GM04503 (cell line): ENCODE measurements at regions not wholly inside any gene's neighbourhood (a gene's known extent, or its start where the extent isn't known, plus 50 kb on each side); places are given as distances from the start of the nearest gene placed in this dataset.
"Not testable (repeated sequence)": the region's sequence is repeated elsewhere in the genome, so short reads cannot be mapped to it uniquely, and the experiment has no call there.

Experiments
- DNase-seq: peaks from one replicate; pipeline ENCODE4 v3.0.0-alpha.2; 2012; ENCODE audit warnings: low read depth

- no peak for DNase-seq
Measured at GRCh38 chr3:75126556-75126955, 512.1 kb upstream of the CNTN3 start.

- no peak for DNase-seq
Measured at GRCh38 chr3:75129101-75129500, 514.6 kb upstream of the CNTN3 start.

GRCh38 chr3:75136100-75136897 lies 521.8 kb upstream of the CNTN3 start:
- no peak for DNase-seq

- no peak for DNase-seq
Measured at GRCh38 chr3:75138345-75138744, 523.9 kb upstream of the CNTN3 start.

- DNase-seq = no peak
Measured at GRCh38 chr3:75140904-75141615, 523.1 kb upstream of the FRG2C start.

- DNase-seq = no peak
Measured at GRCh38 chr3:75144406-75144805, 519.7 kb upstream of the FRG2C start.

GRCh38 chr3:75171630-75172230 lies 492.4 kb upstream of the FRG2C start:
- no peak for DNase-seq

- DNase-seq = no peak
Measured at GRCh38 chr3:75176937-75177336, 487.2 kb upstream of the FRG2C start.

- no peak for DNase-seq
Measured at GRCh38 chr3:75180235-75180944, 483.7 kb upstream of the FRG2C start.

- DNase-seq = no peak
Measured at GRCh38 chr3:75180945-75181298, 483.2 kb upstream of the FRG2C start.

- DNase-seq = no peak
Measured at GRCh38 chr3:75188962-75189361, 475.2 kb upstream of the FRG2C start.

GRCh38 chr3:75192146-75192616 lies 471.9 kb upstream of the FRG2C start:
- DNase-seq = no peak

- DNase-seq = no peak
Measured at GRCh38 chr3:75193797-75194196, 470.3 kb upstream of the FRG2C start.

- not testable (repeated sequence) for DNase-seq
Measured at GRCh38 chr3:75214332-75214731, 449.8 kb upstream of the FRG2C start.

GRCh38 chr3:75218577-75218976 lies 445.6 kb upstream of the FRG2C start:
- no peak for DNase-seq

- DNase-seq = no peak
Measured at GRCh38 chr3:75220932-75221331, 443.2 kb upstream of the FRG2C start.

GRCh38 chr3:75224412-75224811 lies 439.7 kb upstream of the FRG2C start:
- no peak for DNase-seq

- no peak for DNase-seq
Measured at GRCh38 chr3:75232216-75232615, 431.9 kb upstream of the FRG2C start.

GRCh38 chr3:75235631-75236030 lies 428.5 kb upstream of the FRG2C start:
- no peak for DNase-seq

- DNase-seq = no peak
Measured at GRCh38 chr3:75237053-75237452, 427.1 kb upstream of the FRG2C start.

GRCh38 chr3:75237477-75237876 lies 426.7 kb upstream of the FRG2C start:
- DNase-seq = no peak

GRCh38 chr3:75241226-75241962 lies 422.7 kb upstream of the FRG2C start:
- DNase-seq = not testable (repeated sequence)
